ENCODE measurements at regions not wholly inside any gene's neighbourhood (a gene's known extent, or its start where the extent isn't known, plus 50 kb on each side); places are given as distances from the start of the nearest gene placed in this dataset.

- no peak for DNase-seq (ENCODE audit: low read depth in 3 of 3, low spot score in 2 of 3)
These were observed 345.3 kb upstream of the OR4E1 start for GRCh38 chr14:22018890-22019289.

- DNase-seq (ENCODE audit: low read depth in 3 of 3, low spot score in 2 of 3) = no peak
These were observed 338.8 kb upstream of the OR4E1 start for GRCh38 chr14:22012452-22012851.

- no peak for DNase-seq (ENCODE audit: low read depth in 3 of 3, low spot score in 2 of 3)
These were observed 337.6 kb upstream of the OR4E1 start for GRCh38 chr14:22011253-22011642.

GRCh38 chr14:22010545-22011252 is 337.1 kb upstream of the OR4E1 start:
- DNase-seq (ENCODE audit: low read depth in 3 of 3, low spot score in 2 of 3) = no peak

GRCh38 chr14:22008766-22009165 is 335.1 kb upstream of the OR4E1 start:
- no peak for DNase-seq (ENCODE audit: low read depth in 3 of 3, low spot score in 2 of 3)

GRCh38 chr14:22007784-22008412 is 334.3 kb upstream of the OR4E1 start:
- DNase-seq (ENCODE audit: low read depth in 3 of 3, low spot score in 2 of 3) = no peak

GRCh38 chr14:22007363-22007762 is 333.7 kb upstream of the OR4E1 start:
- DNase-seq (ENCODE audit: low read depth in 3 of 3, low spot score in 2 of 3) = no peak

- no peak for DNase-seq (ENCODE audit: low read depth in 3 of 3, low spot score in 2 of 3)
These were observed 329.8 kb upstream of the OR4E1 start for GRCh38 chr14:22003461-22003860.

- no peak for DNase-seq (ENCODE audit: low read depth in 3 of 3, low spot score in 2 of 3)
These were observed 329.3 kb upstream of the OR4E1 start for GRCh38 chr14:22002860-22003284.

GRCh38 chr14:21999402-21999801 is 325.8 kb upstream of the OR4E1 start:
- no peak for DNase-seq (ENCODE audit: low read depth in 3 of 3, low spot score in 2 of 3)

- no peak for DNase-seq (ENCODE audit: low read depth in 3 of 3, low spot score in 2 of 3)
These were observed 323.7 kb upstream of the OR4E1 start for GRCh38 chr14:21997300-21997699.

- DNase-seq (ENCODE audit: low read depth in 3 of 3, low spot score in 2 of 3) = no peak
These were observed 321.7 kb upstream of the OR4E1 start for GRCh38 chr14:21995332-21995731.

GRCh38 chr14:21993837-21994236 is 320.2 kb upstream of the OR4E1 start:
- DNase-seq (ENCODE audit: low read depth in 3 of 3, low spot score in 2 of 3) = no peak

- DNase-seq (ENCODE audit: low read depth in 3 of 3, low spot score in 2 of 3) = no peak
These were observed 319.5 kb upstream of the OR4E1 start for GRCh38 chr14:21993070-21993469.

- no peak for DNase-seq (ENCODE audit: low read depth in 3 of 3, low spot score in 2 of 3)
These were observed 317.5 kb upstream of the OR4E1 start for GRCh38 chr14:21991130-21991529.

GRCh38 chr14:21990116-21990515 is 316.5 kb upstream of the OR4E1 start:
- no peak for DNase-seq (ENCODE audit: low read depth in 3 of 3, low spot score in 2 of 3)

- no peak for DNase-seq (ENCODE audit: low read depth in 3 of 3, low spot score in 2 of 3)
These were observed 315.5 kb upstream of the OR4E1 start for GRCh38 chr14:21989090-21989489.

GRCh38 chr14:21988413-21988812 is 314.8 kb upstream of the OR4E1 start:
- DNase-seq (ENCODE audit: low read depth in 3 of 3, low spot score in 2 of 3) = no peak

GRCh38 chr14:21987937-21988336 is 314.3 kb upstream of the OR4E1 start:
- no peak for DNase-seq (ENCODE audit: low read depth in 3 of 3, low spot score in 2 of 3)

- no peak for DNase-seq (ENCODE audit: low read depth in 3 of 3, low spot score in 2 of 3)
These were observed 311.5 kb upstream of the OR4E1 start for GRCh38 chr14:21985081-21985480.

- no peak for DNase-seq (ENCODE audit: low read depth in 3 of 3, low spot score in 2 of 3)
These were observed 305.3 kb upstream of the OR4E1 start for GRCh38 chr14:21978999-21979314.

- no peak for DNase-seq (ENCODE audit: low read depth in 3 of 3, low spot score in 2 of 3)
These were observed 304.8 kb upstream of the OR4E1 start for GRCh38 chr14:21978184-21978998.

Data from right renal cortex interstitium (tissue), 3 donors.